ENCODE measurements at regions not wholly inside any gene's neighbourhood (a gene's known extent, or its start where the extent isn't known, plus 50 kb on each side); places are given as distances from the start of the nearest gene placed in this dataset.

DNA sequence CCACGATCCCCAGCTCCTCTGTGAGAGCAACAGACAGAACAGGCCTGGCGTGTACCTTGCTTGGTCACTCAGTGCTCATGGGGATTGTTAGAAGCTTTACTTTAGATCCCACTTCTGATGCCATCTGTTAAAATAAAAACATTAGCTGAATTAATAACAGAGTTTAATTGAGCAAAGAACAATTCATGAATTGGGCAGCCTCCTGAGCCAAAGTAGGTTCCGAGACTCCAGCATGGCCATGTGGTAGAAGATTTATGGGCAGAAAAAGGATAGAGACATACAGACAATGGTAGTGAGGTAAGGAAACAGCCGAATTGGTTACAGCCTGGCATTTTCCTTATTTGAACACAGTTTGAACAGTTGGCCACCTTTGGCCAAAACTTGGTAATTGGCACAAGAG, 223.9 kb upstream of the TRPC4 start:
- H3K9me3 ChIP-seq (ENCODE audit: severe bottlenecking), result no peaks in the 10 kb centered on the region

DNA sequence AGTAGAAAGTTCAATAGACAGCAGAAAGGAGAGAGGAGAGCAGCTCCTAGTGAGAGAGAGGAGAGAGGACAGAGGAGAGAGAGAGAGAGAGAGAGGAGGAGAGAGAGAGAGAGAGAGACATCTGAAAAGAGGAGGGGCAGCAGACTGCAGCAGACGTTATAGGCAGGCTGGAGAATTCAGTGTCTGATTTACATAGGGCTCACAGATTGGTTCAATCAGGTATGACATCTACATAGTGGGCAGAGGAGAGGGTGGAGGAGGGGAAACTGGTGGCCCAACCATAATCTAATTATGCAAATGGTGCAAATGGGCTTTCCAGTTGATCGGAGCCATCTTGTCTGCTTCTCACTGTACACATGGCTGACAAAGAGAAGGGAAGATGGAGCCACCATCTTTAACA, 221.3 kb upstream of the TRPC4 start:
- no peaks in the 10 kb centered on the region for H3K36me3 ChIP-seq (ENCODE audit: low read depth)
- H3K27me3 ChIP-seq (ENCODE audit: insufficient read depth, poor library complexity, severe bottlenecking), result no peaks in the 10 kb centered on the region

More for the DNA sequence above, 223.9 kb upstream of the TRPC4 start:
- Histone ChIP-seq H3K4me1 (ENCODE audit: insufficient read depth, poor library complexity, severe bottlenecking) (no peaks in the 10 kb centered on the region), H3K27ac (ENCODE audit: poor library complexity, severe bottlenecking) (no peak overlapping the region), H3K36me3 (ENCODE audit: low read depth) (no peaks in the 10 kb centered on the region), H3K27me3 (ENCODE audit: insufficient read depth, poor library complexity, severe bottlenecking) (no peaks in the 10 kb centered on the region), H3K4me3 (ENCODE audit: severe bottlenecking) (no peak overlapping the region)
- DNase-seq (ENCODE audit: low spot score), result no peak
- ATAC-seq (ENCODE audit: low read depth), result no peak
- TF ChIP-seq, protein P1, sequence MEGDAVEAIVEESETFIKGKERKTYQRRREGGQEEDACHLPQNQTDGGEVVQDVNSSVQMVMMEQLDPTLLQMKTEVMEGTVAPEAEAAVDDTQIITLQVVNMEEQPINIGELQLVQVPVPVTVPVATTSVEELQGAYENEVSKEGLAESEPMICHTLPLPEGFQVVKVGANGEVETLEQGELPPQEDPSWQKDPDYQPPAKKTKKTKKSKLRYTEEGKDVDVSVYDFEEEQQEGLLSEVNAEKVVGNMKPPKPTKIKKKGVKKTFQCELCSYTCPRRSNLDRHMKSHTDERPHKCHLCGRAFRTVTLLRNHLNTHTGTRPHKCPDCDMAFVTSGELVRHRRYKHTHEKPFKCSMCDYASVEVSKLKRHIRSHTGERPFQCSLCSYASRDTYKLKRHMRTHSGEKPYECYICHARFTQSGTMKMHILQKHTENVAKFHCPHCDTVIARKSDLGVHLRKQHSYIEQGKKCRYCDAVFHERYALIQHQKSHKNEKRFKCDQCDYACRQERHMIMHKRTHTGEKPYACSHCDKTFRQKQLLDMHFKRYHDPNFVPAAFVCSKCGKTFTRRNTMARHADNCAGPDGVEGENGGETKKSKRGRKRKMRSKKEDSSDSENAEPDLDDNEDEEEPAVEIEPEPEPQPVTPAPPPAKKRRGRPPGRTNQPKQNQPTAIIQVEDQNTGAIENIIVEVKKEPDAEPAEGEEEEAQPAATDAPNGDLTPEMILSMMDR (IDR thresholded peaks at IDR 0.05; ENCODE audit: poor library complexity, severe bottlenecking), result no peak

DNA sequence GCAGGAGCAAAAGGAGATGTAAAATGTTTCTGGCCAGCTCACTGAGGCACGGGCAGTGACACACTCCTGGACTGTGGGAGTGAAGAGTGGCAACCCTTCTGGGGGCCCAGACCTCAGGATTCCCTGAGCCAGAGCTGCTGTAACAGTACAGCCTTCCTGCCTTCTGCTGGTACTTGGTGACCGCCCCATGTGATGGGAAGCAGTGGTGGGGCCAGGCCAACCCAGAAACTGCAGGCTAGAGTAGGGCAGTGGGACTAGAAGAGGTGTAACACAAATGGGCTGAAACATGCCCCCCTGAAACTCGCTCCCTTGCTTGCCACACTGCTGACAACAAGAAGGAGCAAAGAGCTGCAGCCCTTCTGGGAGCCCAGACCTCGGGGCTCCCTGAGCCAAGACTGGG, 217.1 kb upstream of the TRPC4 start:
- ATAC-seq (ENCODE audit: low read depth), result no peak
- H3K4me1 ChIP-seq (ENCODE audit: insufficient read depth, poor library complexity, severe bottlenecking), result no peaks in the 10 kb centered on the region
- TF ChIP-seq, protein P1 (IDR thresholded peaks at IDR 0.05; ENCODE audit: poor library complexity, severe bottlenecking), result no peak
- no peaks in the 10 kb centered on the region for H3K9me3 ChIP-seq (ENCODE audit: severe bottlenecking)
- no peak for DNase-seq (ENCODE audit: low spot score)
- no peak overlapping the region for H3K4me3 ChIP-seq (ENCODE audit: severe bottlenecking)
- no peaks in the 10 kb centered on the region for H3K36me3 ChIP-seq (ENCODE audit: low read depth)
- H3K27me3 ChIP-seq (ENCODE audit: insufficient read depth, poor library complexity, severe bottlenecking), result no peaks in the 10 kb centered on the region
- H3K27ac ChIP-seq (ENCODE audit: poor library complexity, severe bottlenecking), result no peak overlapping the region

More for the DNA sequence above, 221.3 kb upstream of the TRPC4 start:
- ATAC-seq (ENCODE audit: low read depth) (no peak), DNase-seq (ENCODE audit: low spot score) (no peak)
- Histone ChIP-seq H3K9me3 (ENCODE audit: severe bottlenecking) (no peaks in the 10 kb centered on the region), H3K4me1 (ENCODE audit: insufficient read depth, poor library complexity, severe bottlenecking) (no peaks in the 10 kb centered on the region), H3K4me3 (ENCODE audit: severe bottlenecking) (no peak overlapping the region), H3K27ac (ENCODE audit: poor library complexity, severe bottlenecking) (no peak overlapping the region)
- TF ChIP-seq, protein P1 (IDR thresholded peaks at IDR 0.05; ENCODE audit: poor library complexity, severe bottlenecking), result no peak

DNA sequence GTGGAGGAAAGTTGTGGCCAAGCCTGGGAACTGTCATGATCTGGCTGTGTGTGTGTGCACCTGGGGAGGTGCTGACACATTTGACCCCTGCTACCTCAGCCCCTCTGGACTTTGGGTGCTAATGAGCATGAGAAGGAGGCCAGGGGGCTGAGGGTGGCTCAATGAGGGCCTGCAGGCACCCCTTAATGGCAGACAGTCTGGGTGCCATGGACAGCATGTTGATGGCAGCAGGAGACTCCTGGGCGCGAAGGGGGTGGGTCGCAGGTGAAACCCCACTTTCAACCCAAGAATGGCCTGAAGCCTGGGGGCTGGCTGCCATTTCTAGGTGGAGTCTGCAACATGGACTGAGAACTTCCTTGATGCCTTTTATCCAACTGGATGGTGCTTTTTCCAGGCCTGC, 216.4 kb upstream of the TRPC4 start:
- DNase-seq (ENCODE audit: low spot score) (no peak), ATAC-seq (ENCODE audit: low read depth) (no peak)
- no peak overlapping the region for H3K4me3 ChIP-seq (ENCODE audit: severe bottlenecking)
- H3K9me3 ChIP-seq (ENCODE audit: severe bottlenecking), result no peaks in the 10 kb centered on the region
- no peaks in the 10 kb centered on the region for H3K27me3 ChIP-seq (ENCODE audit: insufficient read depth, poor library complexity, severe bottlenecking)
- no peaks in the 10 kb centered on the region for H3K36me3 ChIP-seq (ENCODE audit: low read depth)
- H3K4me1 ChIP-seq (ENCODE audit: insufficient read depth, poor library complexity, severe bottlenecking), result no peaks in the 10 kb centered on the region
- no peak overlapping the region for H3K27ac ChIP-seq (ENCODE audit: poor library complexity, severe bottlenecking)
- TF ChIP-seq, protein P1 (IDR thresholded peaks at IDR 0.05; ENCODE audit: poor library complexity, severe bottlenecking), result no peak

DNA sequence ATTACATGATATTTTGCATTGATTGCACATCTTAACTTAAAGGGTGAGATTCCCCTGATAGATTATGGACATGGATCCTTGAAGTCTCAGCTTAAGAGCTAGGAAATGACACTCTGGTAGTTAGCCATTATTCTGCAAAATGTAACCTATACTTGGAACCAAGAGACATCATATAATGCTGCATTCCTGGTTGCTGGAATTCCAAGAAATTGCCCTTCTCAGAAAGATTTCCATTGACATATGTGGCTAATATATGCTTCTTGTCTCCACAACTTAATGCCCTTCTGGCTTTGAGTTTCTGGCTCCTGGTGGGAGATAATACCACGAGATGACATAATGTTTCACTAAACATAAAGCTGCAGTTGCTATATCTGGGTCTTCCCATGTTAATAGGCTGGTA, 204.4 kb upstream of the TRPC4 start:
- TF ChIP-seq, protein P1 (IDR thresholded peaks at IDR 0.05; ENCODE audit: poor library complexity, severe bottlenecking), result no peak
- H3K36me3 ChIP-seq (ENCODE audit: low read depth), result no peaks in the 10 kb centered on the region
- no peak overlapping the region for H3K27ac ChIP-seq (ENCODE audit: poor library complexity, severe bottlenecking)
- no peak overlapping the region for H3K4me3 ChIP-seq (ENCODE audit: severe bottlenecking)
- no peaks in the 10 kb centered on the region for H3K9me3 ChIP-seq (ENCODE audit: severe bottlenecking)
- DNase-seq (ENCODE audit: low spot score) (no peak), ATAC-seq (ENCODE audit: low read depth) (no peak)
- no peaks in the 10 kb centered on the region for H3K27me3 ChIP-seq (ENCODE audit: insufficient read depth, poor library complexity, severe bottlenecking)
- no peaks in the 10 kb centered on the region for H3K4me1 ChIP-seq (ENCODE audit: insufficient read depth, poor library complexity, severe bottlenecking)
